NCI-H1694 treated with DMSO at 0.1 percent for 48 hours (cell line): ENCODE measurements at regions not wholly inside any gene's neighbourhood (a gene's known extent, or its start where the extent isn't known, plus 50 kb on each side); places are given as distances from the start of the nearest gene placed in this dataset.

ENCODE experiments used
- DNase-seq: peaks from one replicate; lab custom pipeline; 2025; lab: John Stamatoyannopoulos, UW

GRCh38 chr4:123455360-123455759 lies 58.8 kb downstream of the SPRY1 start:
- DNase-seq, result no peak

- DNase-seq, result no peak
Measured at GRCh38 chr4:123462007-123462406, 65.4 kb downstream of the SPRY1 start.

GRCh38 chr4:123463869-123464268 lies 67.3 kb downstream of the SPRY1 start:
- no peak for DNase-seq

GRCh38 chr4:123465416-123465815 lies 68.8 kb downstream of the SPRY1 start:
- DNase-seq, result no peak

GRCh38 chr4:123466080-123466785 lies 69.6 kb downstream of the SPRY1 start:
- no peak for DNase-seq

- no peak for DNase-seq
Measured at GRCh38 chr4:123468479-123469031, 72.0 kb downstream of the SPRY1 start.

GRCh38 chr4:123469245-123469644 lies 72.7 kb downstream of the SPRY1 start:
- no peak for DNase-seq

GRCh38 chr4:123469696-123470095 lies 73.1 kb downstream of the SPRY1 start:
- DNase-seq, result no peak

- no peak for DNase-seq
Measured at GRCh38 chr4:123470640-123471039, 74.0 kb downstream of the SPRY1 start.

GRCh38 chr4:123471655-123472369 lies 75.2 kb downstream of the SPRY1 start:
- DNase-seq, result no peak

- no peak for DNase-seq
Measured at GRCh38 chr4:123474817-123475216, 78.2 kb downstream of the SPRY1 start.

- DNase-seq, result no peak
Measured at GRCh38 chr4:123476089-123476488, 79.5 kb downstream of the SPRY1 start.

GRCh38 chr4:123477711-123478209 lies 81.2 kb downstream of the SPRY1 start:
- DNase-seq, result no peak

- no peak for DNase-seq
Measured at GRCh38 chr4:123478859-123479345, 82.3 kb downstream of the SPRY1 start.

- no peak for DNase-seq
Measured at GRCh38 chr4:123479944-123480343, 83.3 kb downstream of the SPRY1 start.

GRCh38 chr4:123480706-123481418 lies 84.3 kb downstream of the SPRY1 start:
- no peak for DNase-seq

- DNase-seq, result no peak
Measured at GRCh38 chr4:123481717-123482116, 85.1 kb downstream of the SPRY1 start.

- no peak for DNase-seq
Measured at GRCh38 chr4:123484291-123484926, 87.8 kb downstream of the SPRY1 start.

GRCh38 chr4:123485601-123486000 lies 89.0 kb downstream of the SPRY1 start:
- no peak for DNase-seq

GRCh38 chr4:123488916-123489315 lies 92.3 kb downstream of the SPRY1 start:
- no peak for DNase-seq

- DNase-seq, result no peak
Measured at GRCh38 chr4:123495530-123495929, 98.9 kb downstream of the SPRY1 start.

- no peak for DNase-seq
Measured at GRCh38 chr4:123496421-123496820, 99.8 kb downstream of the SPRY1 start.
